Stomach (tissue), 8 donors: ENCODE measurements at regions not wholly inside any gene's neighbourhood (a gene's known extent, or its start where the extent isn't known, plus 50 kb on each side); places are given as distances from the start of the nearest gene placed in this dataset.

Experiments
- DNase-seq, 2 donors: peaks; one replicate each; pipeline versions ENCODE4 v3.0.0 to v3.0.0-alpha.2; 2013 to 2019
- H3K27ac ChIP-seq, 5 donors: fragments of 200-600 bp in 4 of 5; sonication (generic) in 4 of 5; one replicate each; pipeline ENCODE4 v1.5.1; 2013 to 2019; ENCODE audit warnings: mild to moderate bottlenecking in 1 of 5, moderate library complexity in 1 of 5
- H3K27me3 ChIP-seq, 3 donors: fragments of 200-600 bp; sonication (generic); one replicate each; pipeline ENCODE4 v1.5.1; 2017 to 2019; ENCODE audit warnings: mixed run types in 1 of 3
- H3K36me3 ChIP-seq, 4 donors: fragments of 200-600 bp; sonication (generic); 1 replicate in 3 of 4; 2 replicates in 1 of 4; pipeline ENCODE4 v1.5.1; 2016 to 2019
- H3K4me1 ChIP-seq, 4 donors: fragments of 200-600 bp; sonication (generic); one replicate each; pipeline ENCODE4 v1.5.1; 2016 to 2019
- H3K4me3 ChIP-seq, 4 donors: fragments of 200-600 bp; sonication (generic) in 3 of 4; one replicate each; pipeline ENCODE4 v1.5.1; 2016 to 2019; ENCODE audit warnings: mild to moderate bottlenecking in 1 of 4
- H3K9me3 ChIP-seq, 4 donors: fragments of 200-600 bp; sonication (generic); one replicate each; pipeline ENCODE4 v1.5.1; 2016 to 2019
- EP300 ChIP-seq: sonication (generic); formaldehyde crosslinking; IDR thresholded peaks from one replicate; pipeline ENCODE4 v1.6.1; 2017; ENCODE audit warnings: antibody characterized with exemption
- POLR2A ChIP-seq, 4 donors: fragments of 450-650 bp; IDR thresholded peaks; one replicate each; pipeline ENCODE4 v1.6.1; 2016; ENCODE audit warnings: antibody characterized with exemption in 4 of 4, control low read depth in 2 of 4, mild to moderate bottlenecking in 1 of 4, moderate library complexity in 1 of 4
- POLR2AphosphoS5 ChIP-seq, 3 donors: sonication (generic); formaldehyde crosslinking; IDR thresholded peaks; one replicate each; pipeline ENCODE4 v1.6.1; 2016; ENCODE audit warnings: antibody characterized with exemption in 3 of 3
- WGBS, 5 donors: extraction: QIAGEN DNeasy Blood & Tissue Kit in 3 of 5; methylation state at CpG; one replicate each; pipeline versions ENCODE4 v1.1.5 to v1.1.7; 2013 to 2018; 5-methylcytosine and 5-hydroxymethylcytosine counted together
- intact Hi-C: fragments of 100-400 bp; cut with DNase I; formaldehyde crosslinking; loops from one replicate; pipeline ENCODE4 v1.15.1; 2023; ENCODE audit warnings: low total_unique reads
- TF ChIP-seq, protein P1 (sequence below), 7 experiments: fragments of 450-650 bp in 4 of 7; fragments of 200-600 bp in 3 of 7; sonication (generic) in 3 of 7; IDR thresholded peaks; one replicate each; pipeline ENCODE4 v1.5.1; 2016 to 2019; ENCODE audit warnings: antibody characterized with exemption in 7 of 7, control low read depth in 2 of 7, mild to moderate bottlenecking in 1 of 7
- donor health status: healthy with polysubstance abuse.
- donor health status: Bipolar disorder and iron deficiency.
- donor health status: healthy.

DNA sequence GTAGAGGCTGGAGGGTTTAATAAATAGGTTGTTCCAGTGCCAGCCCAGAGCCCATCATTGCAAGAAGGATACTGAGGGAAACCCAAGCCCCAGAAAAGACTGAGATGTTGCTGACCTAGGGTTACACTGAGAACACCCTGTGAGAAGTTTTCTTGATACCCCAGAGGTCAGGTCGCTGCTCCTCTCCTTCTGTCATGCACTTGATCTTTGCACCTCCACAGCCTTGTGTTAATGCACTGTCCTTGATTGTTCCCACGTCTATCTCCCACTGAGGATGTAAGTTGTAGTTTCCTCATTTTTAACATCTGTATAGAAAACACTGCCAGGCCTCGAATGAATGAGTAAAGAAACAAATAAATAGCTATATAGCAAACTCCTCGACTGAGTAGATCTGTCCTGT, 195.3 kb upstream of the AHR start:
- intact Hi-C loops, result no loop called here
- TF ChIP-seq POLR2AphosphoS5 (IDR thresholded peaks at IDR 0.05) (no peak), EP300 (no peak), POLR2A (IDR thresholded peaks at IDR 0.05) (no peak)
- TF ChIP-seq, protein P1, sequence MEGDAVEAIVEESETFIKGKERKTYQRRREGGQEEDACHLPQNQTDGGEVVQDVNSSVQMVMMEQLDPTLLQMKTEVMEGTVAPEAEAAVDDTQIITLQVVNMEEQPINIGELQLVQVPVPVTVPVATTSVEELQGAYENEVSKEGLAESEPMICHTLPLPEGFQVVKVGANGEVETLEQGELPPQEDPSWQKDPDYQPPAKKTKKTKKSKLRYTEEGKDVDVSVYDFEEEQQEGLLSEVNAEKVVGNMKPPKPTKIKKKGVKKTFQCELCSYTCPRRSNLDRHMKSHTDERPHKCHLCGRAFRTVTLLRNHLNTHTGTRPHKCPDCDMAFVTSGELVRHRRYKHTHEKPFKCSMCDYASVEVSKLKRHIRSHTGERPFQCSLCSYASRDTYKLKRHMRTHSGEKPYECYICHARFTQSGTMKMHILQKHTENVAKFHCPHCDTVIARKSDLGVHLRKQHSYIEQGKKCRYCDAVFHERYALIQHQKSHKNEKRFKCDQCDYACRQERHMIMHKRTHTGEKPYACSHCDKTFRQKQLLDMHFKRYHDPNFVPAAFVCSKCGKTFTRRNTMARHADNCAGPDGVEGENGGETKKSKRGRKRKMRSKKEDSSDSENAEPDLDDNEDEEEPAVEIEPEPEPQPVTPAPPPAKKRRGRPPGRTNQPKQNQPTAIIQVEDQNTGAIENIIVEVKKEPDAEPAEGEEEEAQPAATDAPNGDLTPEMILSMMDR (IDR thresholded peaks at IDR 0.05), result no peak
- no peak for DNase-seq
- Histone ChIP-seq H3K4me1 (peaks cover 10 to 17% (median 16%) of the 10 kb centered on the region in 4 donors), H3K9me3 (peaks cover 0 to 5% (median 0%) of the 10 kb centered on the region in 4 donors), H3K36me3 (no peaks in the 10 kb centered on the region), H3K27me3 (no peaks in the 10 kb centered on the region), H3K4me3 (no peak overlapping the region), H3K27ac (no peak overlapping the region)
- 52 to 62% (median 59%) methylated on average over 4 of the region's 4 CpGs for WGBS, 5 donors

DNA sequence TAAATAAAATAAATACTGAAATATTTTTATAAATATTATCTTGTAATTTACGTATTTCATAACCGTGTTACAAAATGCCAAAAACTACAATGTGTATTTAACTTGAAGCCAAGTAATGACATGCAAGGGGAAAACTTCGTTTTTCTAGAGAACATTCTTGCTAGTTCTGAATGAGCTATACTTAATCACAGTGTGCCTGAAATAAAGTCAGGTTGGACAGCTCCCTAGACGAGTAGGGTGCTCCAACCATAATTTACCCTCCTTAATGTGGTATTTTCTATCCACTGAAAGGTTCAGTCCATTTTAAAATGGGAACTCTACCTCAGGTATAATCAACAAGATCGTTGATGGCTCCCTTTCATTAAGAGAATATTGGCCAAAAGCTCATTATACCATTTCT, 194.5 kb upstream of the AHR start:
- 65 to 72% (median 70%) methylated on average over 5 of the region's 5 CpGs for WGBS, 5 donors
- no peak overlapping the region for H3K27ac ChIP-seq

DNA sequence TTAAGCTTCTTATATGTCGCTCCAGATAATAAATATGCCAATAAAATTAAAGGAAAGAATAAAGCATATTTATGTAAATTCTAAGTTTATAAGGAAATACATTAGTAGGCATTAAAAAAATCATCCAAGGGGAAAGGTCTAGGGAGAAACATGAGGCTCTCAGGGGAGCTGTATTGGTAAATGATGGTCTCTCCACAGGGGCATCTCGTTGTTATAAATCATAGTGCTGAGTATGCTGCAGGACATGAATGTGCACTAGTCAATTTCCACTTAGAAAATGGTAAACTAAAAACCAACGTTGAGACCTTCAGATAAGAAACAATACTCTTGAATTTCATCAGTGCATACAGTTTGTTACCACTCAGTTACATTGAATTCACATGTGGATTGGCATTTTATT, 194.0 kb upstream of the AHR start:
- H3K27me3 ChIP-seq, result no peaks in the 10 kb centered on the region
- H3K36me3 ChIP-seq, result no peaks in the 10 kb centered on the region
- TF ChIP-seq POLR2AphosphoS5 (IDR thresholded peaks at IDR 0.05) (no peak), EP300 (no peak), POLR2A (IDR thresholded peaks at IDR 0.05) (no peak)
- TF ChIP-seq, protein P1 (IDR thresholded peaks at IDR 0.05), result no peak
- no peak overlapping the region for H3K27ac ChIP-seq
- no peak for DNase-seq
- no peak overlapping the region for H3K4me3 ChIP-seq
- H3K9me3 ChIP-seq, result peaks cover 0 to 5% (median 0%) of the 10 kb centered on the region in 4 donors
- WGBS, 5 donors, result 72 to 76% (median 73%) methylated on average over 3 of the region's 3 CpGs
- peaks cover 0 to 5% (median 4%) of the 10 kb centered on the region in 4 donors for H3K4me1 ChIP-seq
- intact Hi-C loops, result no loop called here

More for the DNA sequence above, 194.5 kb upstream of the AHR start:
- Histone ChIP-seq H3K36me3 (no peaks in the 10 kb centered on the region), H3K4me3 (no peak overlapping the region), H3K9me3 (peaks cover 0 to 5% (median 0%) of the 10 kb centered on the region in 4 donors), H3K4me1 (peaks cover 4 to 9% (median 8%) of the 10 kb centered on the region in 4 donors), H3K27me3 (no peaks in the 10 kb centered on the region)
- no peak for DNase-seq
- TF ChIP-seq, protein P1 (IDR thresholded peaks at IDR 0.05), result no peak
- no peak for TF ChIP-seq EP300
- TF ChIP-seq POLR2A (IDR thresholded peaks at IDR 0.05), result no peak
- TF ChIP-seq POLR2AphosphoS5 (IDR thresholded peaks at IDR 0.05), result no peak
- intact Hi-C loops, result no loop called here

DNA sequence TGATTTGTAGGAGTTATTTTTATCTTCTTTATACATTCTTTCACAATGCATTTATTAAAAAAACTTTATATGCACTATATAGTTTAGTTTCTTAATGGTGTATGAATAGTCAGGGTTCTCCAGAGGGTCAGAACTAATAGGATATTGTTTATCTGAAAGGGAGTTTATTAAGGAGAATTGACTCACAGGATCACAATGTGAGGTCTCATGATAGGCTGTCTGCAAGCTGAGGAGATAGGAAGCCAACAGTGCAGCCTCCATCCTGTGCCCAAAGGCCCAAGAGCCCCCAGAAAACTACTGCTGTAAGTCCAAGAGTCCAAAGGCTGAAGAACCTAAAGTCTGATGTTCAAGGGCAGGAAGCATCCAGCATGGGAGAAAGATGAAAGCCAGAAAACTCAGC, 192.8 kb upstream of the AHR start:
- H3K27me3 ChIP-seq, result no peaks in the 10 kb centered on the region
- H3K4me1 ChIP-seq, result no peaks in the 10 kb centered on the region
- TF ChIP-seq POLR2AphosphoS5 (IDR thresholded peaks at IDR 0.05), result no peak
- TF ChIP-seq, protein P1 (IDR thresholded peaks at IDR 0.05), result no peak
- no peak for TF ChIP-seq POLR2A (IDR thresholded peaks at IDR 0.05)
- no peak overlapping the region for H3K27ac ChIP-seq
- no peak overlapping the region for H3K4me3 ChIP-seq
- no peaks in the 10 kb centered on the region for H3K36me3 ChIP-seq
- peaks cover 0 to 5% (median 0%) of the 10 kb centered on the region in 4 donors for H3K9me3 ChIP-seq
- intact Hi-C loops, result no loop called here
- no peak for DNase-seq
